ENCODE measurements at regions not wholly inside any gene's neighbourhood (a gene's known extent, or its start where the extent isn't known, plus 50 kb on each side); places are given as distances from the start of the nearest gene placed in this dataset.

GRCh38 chr7:84686373-84686772, 491.8 kb upstream of the SEMA3A start:
- Histone ChIP-seq H3K4me1 (ENCODE audit: insufficient read depth) (no peaks in the 10 kb centered on the region), H3K36me3 (no peaks in the 10 kb centered on the region)
- 79 to 91% (median 86%) methylated on average over 1 of the region's 1 CpG for WGBS, 3 donors

GRCh38 chr7:84684836-84685480, 490.4 kb upstream of the SEMA3A start:
- Histone ChIP-seq H3K9me3 (no peaks in the 10 kb centered on the region), H3K36me3 (no peaks in the 10 kb centered on the region), H3K4me3 (no peak overlapping the region), H3K27ac (no peak overlapping the region), H3K4me1 (ENCODE audit: insufficient read depth) (no peaks in the 10 kb centered on the region), H3K27me3 (no peaks in the 10 kb centered on the region)
- intact Hi-C loops (cut with DNase I): no loop called here
- no peak for DNase-seq
- TF ChIP-seq CTCF (IDR thresholded peaks at IDR 0.05): no peak
- TF ChIP-seq EP300 (IDR thresholded peaks at IDR 0.05): no peak
- no peak for TF ChIP-seq POLR2A (IDR thresholded peaks at IDR 0.05)
- WGBS, 3 donors: 94 to 98% (median 95%) methylated on average over 1 of the region's 1 CpG

More at GRCh38 chr7:84686373-84686772, 491.8 kb upstream of the SEMA3A start:
- Histone ChIP-seq H3K27ac (no peak overlapping the region), H3K4me3 (no peak overlapping the region), H3K27me3 (no peaks in the 10 kb centered on the region), H3K9me3 (no peaks in the 10 kb centered on the region)
- TF ChIP-seq CTCF (IDR thresholded peaks at IDR 0.05) (no peak), POLR2A (IDR thresholded peaks at IDR 0.05) (no peak), EP300 (IDR thresholded peaks at IDR 0.05) (no peak)
- no peak for DNase-seq
- intact Hi-C loops (cut with DNase I): no loop called here

- WGBS, 3 donors: 81 to 93% (median 91%) methylated on average over 2 of the region's 2 CpGs
- no peak for DNase-seq
- intact Hi-C loops (cut with DNase I): no loop called here
- H3K9me3 ChIP-seq: no peaks in the 10 kb centered on the region
- H3K36me3 ChIP-seq: no peaks in the 10 kb centered on the region
- H3K27me3 ChIP-seq: no peaks in the 10 kb centered on the region
- no peak overlapping the region for H3K27ac ChIP-seq
- TF ChIP-seq POLR2A (IDR thresholded peaks at IDR 0.05) (no peak), EP300 (IDR thresholded peaks at IDR 0.05) (no peak), CTCF (IDR thresholded peaks at IDR 0.05) (no peak)
- no peak overlapping the region for H3K4me3 ChIP-seq
- no peaks in the 10 kb centered on the region for H3K4me1 ChIP-seq (ENCODE audit: insufficient read depth)
Observed at GRCh38 chr7:84682543-84682942, 488.0 kb upstream of the SEMA3A start.

GRCh38 chr7:84678841-84679240, 484.3 kb upstream of the SEMA3A start:
- intact Hi-C loops (cut with DNase I): no loop called here
- WGBS, 3 donors: 83 to 94% (median 92%) methylated on average over 2 of the region's 2 CpGs
- H3K27ac ChIP-seq: no peak overlapping the region

More at GRCh38 chr7:84678841-84679240, 484.3 kb upstream of the SEMA3A start:
- Histone ChIP-seq H3K4me3 (no peak overlapping the region), H3K27me3 (no peaks in the 10 kb centered on the region), H3K36me3 (no peaks in the 10 kb centered on the region), H3K9me3 (no peaks in the 10 kb centered on the region), H3K4me1 (ENCODE audit: insufficient read depth) (no peaks in the 10 kb centered on the region)
- no peak for DNase-seq
- TF ChIP-seq POLR2A (IDR thresholded peaks at IDR 0.05) (no peak), CTCF (IDR thresholded peaks at IDR 0.05) (no peak), EP300 (IDR thresholded peaks at IDR 0.05) (no peak)

Data from ovary (tissue), 7 donors.